ENCODE measurements at regions not wholly inside any gene's neighbourhood (a gene's known extent, or its start where the extent isn't known, plus 50 kb on each side); places are given as distances from the start of the nearest gene placed in this dataset.

GRCh38 chr9:31582561-31582960 is 801.9 kb upstream of the ACO1 start:
- Histone ChIP-seq H2BK12ac (ENCODE audit: low read length) (no peak overlapping the region), H3K23ac (ENCODE audit: low read length) (no peak overlapping the region), H3K36me3 (ENCODE audit: control insufficient read depth in 1 of 2, insufficient read depth in 2 of 2, low read length in 2 of 2) (no peaks in the 10 kb centered on the region), H3K4me1 (ENCODE audit: control insufficient read depth in 1 of 2, insufficient read depth in 2 of 2, low read length in 2 of 2) (no peaks in the 10 kb centered on the region), H3K79me1 (ENCODE audit: low read length) (no peaks in the 10 kb centered on the region), H4K8ac (ENCODE audit: low read depth, low read length) (no peak overlapping the region), H4K91ac (ENCODE audit: low read depth, low read length) (no peak overlapping the region), H3K4me2 (ENCODE audit: low read length) (no peak overlapping the region), H3K27me3 (ENCODE audit: insufficient read depth, low read length) (no peaks in the 10 kb centered on the region), H3K14ac (ENCODE audit: low read length) (no peak overlapping the region), H2BK120ac (ENCODE audit: insufficient read depth, low read length, poor library complexity) (no peak overlapping the region), H3K18ac (ENCODE audit: low read length) (no peak overlapping the region), H4K12ac (ENCODE audit: low read depth, low read length) (no peak overlapping the region), H2AK5ac (ENCODE audit: low read length) (no peak overlapping the region), H3K9ac (ENCODE audit: low read length) (no peak overlapping the region), H2BK5ac (ENCODE audit: low read depth, low read length, poor library complexity) (no peak overlapping the region), H2AFZ (ENCODE audit: insufficient read depth, low read length, poor library complexity) (no peak overlapping the region), H3K4ac (ENCODE audit: low read depth, low read length) (no peak overlapping the region), H3K4me3 (ENCODE audit: low read depth, low read length) (no peak overlapping the region), H3K9me3 (ENCODE audit: insufficient read depth, low read depth, low read length) (no peaks in the 10 kb centered on the region), H3K79me2 (ENCODE audit: control insufficient read depth, insufficient read depth, low read length, poor library complexity) (no peaks in the 10 kb centered on the region), H3K27ac (ENCODE audit: low read depth, low read length) (no peak overlapping the region)
- DNase-seq, result no peak

- Histone ChIP-seq H3K27me3 (ENCODE audit: insufficient read depth, low read length) (no peaks in the 10 kb centered on the region), H3K36me3 (ENCODE audit: control insufficient read depth in 1 of 2, insufficient read depth in 2 of 2, low read length in 2 of 2) (no peaks in the 10 kb centered on the region), H4K8ac (ENCODE audit: low read depth, low read length) (no peak overlapping the region), H2AK5ac (ENCODE audit: low read length) (no peak overlapping the region), H3K79me2 (ENCODE audit: control insufficient read depth, insufficient read depth, low read length, poor library complexity) (no peaks in the 10 kb centered on the region), H2BK12ac (ENCODE audit: low read length) (no peak overlapping the region), H3K4me3 (ENCODE audit: low read depth, low read length) (no peak overlapping the region), H3K4ac (ENCODE audit: low read depth, low read length) (no peak overlapping the region), H3K4me2 (ENCODE audit: low read length) (no peak overlapping the region), H3K27ac (ENCODE audit: low read depth, low read length) (no peak overlapping the region), H3K4me1 (ENCODE audit: control insufficient read depth in 1 of 2, insufficient read depth in 2 of 2, low read length in 2 of 2) (no peaks in the 10 kb centered on the region), H3K9me3 (ENCODE audit: insufficient read depth, low read depth, low read length) (no peaks in the 10 kb centered on the region), H4K91ac (ENCODE audit: low read depth, low read length) (no peak overlapping the region), H2BK120ac (ENCODE audit: insufficient read depth, low read length, poor library complexity) (no peak overlapping the region), H2BK5ac (ENCODE audit: low read depth, low read length, poor library complexity) (no peak overlapping the region), H3K18ac (ENCODE audit: low read length) (no peak overlapping the region), H3K9ac (ENCODE audit: low read length) (no peak overlapping the region), H3K23ac (ENCODE audit: low read length) (no peak overlapping the region), H4K12ac (ENCODE audit: low read depth, low read length) (no peak overlapping the region), H3K79me1 (ENCODE audit: low read length) (no peaks in the 10 kb centered on the region), H2AFZ (ENCODE audit: insufficient read depth, low read length, poor library complexity) (no peak overlapping the region), H3K14ac (ENCODE audit: low read length) (no peak overlapping the region)
- DNase-seq, result no peak
Measured at GRCh38 chr9:31585158-31585557, 799.3 kb upstream of the ACO1 start.

GRCh38 chr9:31587146-31587545 is 797.3 kb upstream of the ACO1 start:
- H3K4ac ChIP-seq (ENCODE audit: low read depth, low read length), result no peak overlapping the region
- no peak for DNase-seq
- H3K79me1 ChIP-seq (ENCODE audit: low read length), result no peaks in the 10 kb centered on the region
- H4K12ac ChIP-seq (ENCODE audit: low read depth, low read length), result no peak overlapping the region
- no peaks in the 10 kb centered on the region for H3K9me3 ChIP-seq (ENCODE audit: insufficient read depth, low read depth, low read length)
- no peak overlapping the region for H3K14ac ChIP-seq (ENCODE audit: low read length)
- no peaks in the 10 kb centered on the region for H3K79me2 ChIP-seq (ENCODE audit: control insufficient read depth, insufficient read depth, low read length, poor library complexity)
- WGBS (ENCODE audit: extremely low coverage, insufficient coverage, insufficient read length), result no CpG with 5 or more reads among the region's 3 CpGs
- no peak overlapping the region for H2AFZ ChIP-seq (ENCODE audit: insufficient read depth, low read length, poor library complexity)
- no peak overlapping the region for H3K27ac ChIP-seq (ENCODE audit: low read depth, low read length)
- no peak overlapping the region for H4K8ac ChIP-seq (ENCODE audit: low read depth, low read length)
- no peak overlapping the region for H2BK5ac ChIP-seq (ENCODE audit: low read depth, low read length, poor library complexity)
- H2AK5ac ChIP-seq (ENCODE audit: low read length), result no peak overlapping the region
- H3K18ac ChIP-seq (ENCODE audit: low read length), result no peak overlapping the region
- H3K4me2 ChIP-seq (ENCODE audit: low read length), result no peak overlapping the region
- no peak overlapping the region for H4K91ac ChIP-seq (ENCODE audit: low read depth, low read length)
- H3K27me3 ChIP-seq (ENCODE audit: insufficient read depth, low read length), result no peaks in the 10 kb centered on the region
- no peak overlapping the region for H2BK120ac ChIP-seq (ENCODE audit: insufficient read depth, low read length, poor library complexity)
- H3K4me3 ChIP-seq (ENCODE audit: low read depth, low read length), result no peak overlapping the region
- H2BK12ac ChIP-seq (ENCODE audit: low read length), result no peak overlapping the region
- no peaks in the 10 kb centered on the region for H3K4me1 ChIP-seq (ENCODE audit: control insufficient read depth in 1 of 2, insufficient read depth in 2 of 2, low read length in 2 of 2)
- H3K9ac ChIP-seq (ENCODE audit: low read length), result no peak overlapping the region
- no peak overlapping the region for H3K23ac ChIP-seq (ENCODE audit: low read length)
- H3K36me3 ChIP-seq (ENCODE audit: control insufficient read depth in 1 of 2, insufficient read depth in 2 of 2, low read length in 2 of 2), result no peaks in the 10 kb centered on the region

- no peak overlapping the region for H3K4me3 ChIP-seq (ENCODE audit: low read depth, low read length)
- H3K79me2 ChIP-seq (ENCODE audit: control insufficient read depth, insufficient read depth, low read length, poor library complexity), result no peaks in the 10 kb centered on the region
- H4K91ac ChIP-seq (ENCODE audit: low read depth, low read length), result no peak overlapping the region
- H2BK12ac ChIP-seq (ENCODE audit: low read length), result no peak overlapping the region
- H3K4me1 ChIP-seq (ENCODE audit: control insufficient read depth in 1 of 2, insufficient read depth in 2 of 2, low read length in 2 of 2), result no peaks in the 10 kb centered on the region
- no peaks in the 10 kb centered on the region for H3K27me3 ChIP-seq (ENCODE audit: insufficient read depth, low read length)
- no peaks in the 10 kb centered on the region for H3K79me1 ChIP-seq (ENCODE audit: low read length)
- no peak overlapping the region for H2AK5ac ChIP-seq (ENCODE audit: low read length)
- H4K12ac ChIP-seq (ENCODE audit: low read depth, low read length), result no peak overlapping the region
- no peak overlapping the region for H3K23ac ChIP-seq (ENCODE audit: low read length)
- H3K36me3 ChIP-seq (ENCODE audit: control insufficient read depth in 1 of 2, insufficient read depth in 2 of 2, low read length in 2 of 2), result no peaks in the 10 kb centered on the region
- H3K14ac ChIP-seq (ENCODE audit: low read length), result no peak overlapping the region
- H2BK5ac ChIP-seq (ENCODE audit: low read depth, low read length, poor library complexity), result no peak overlapping the region
- no peak overlapping the region for H4K8ac ChIP-seq (ENCODE audit: low read depth, low read length)
- no CpG with 5 or more reads among the region's 4 CpGs for WGBS (ENCODE audit: extremely low coverage, insufficient coverage, insufficient read length)
- H3K18ac ChIP-seq (ENCODE audit: low read length), result no peak overlapping the region
- no peak overlapping the region for H3K4ac ChIP-seq (ENCODE audit: low read depth, low read length)
- H3K9ac ChIP-seq (ENCODE audit: low read length), result no peak overlapping the region
- no peak overlapping the region for H2BK120ac ChIP-seq (ENCODE audit: insufficient read depth, low read length, poor library complexity)
- H2AFZ ChIP-seq (ENCODE audit: insufficient read depth, low read length, poor library complexity), result no peak overlapping the region
- H3K4me2 ChIP-seq (ENCODE audit: low read length), result no peak overlapping the region
- H3K27ac ChIP-seq (ENCODE audit: low read depth, low read length), result no peak overlapping the region
- no peak for DNase-seq
- H3K9me3 ChIP-seq (ENCODE audit: insufficient read depth, low read depth, low read length), result no peaks in the 10 kb centered on the region
Measured at GRCh38 chr9:31588006-31588405, 796.4 kb upstream of the ACO1 start.

GRCh38 chr9:31588756-31589155 is 795.7 kb upstream of the ACO1 start:
- no peak overlapping the region for H3K14ac ChIP-seq (ENCODE audit: low read length)
- no peak overlapping the region for H3K9ac ChIP-seq (ENCODE audit: low read length)
- H3K4me3 ChIP-seq (ENCODE audit: low read depth, low read length), result no peak overlapping the region
- H2AK5ac ChIP-seq (ENCODE audit: low read length), result no peak overlapping the region
- H3K23ac ChIP-seq (ENCODE audit: low read length), result no peak overlapping the region
- no peaks in the 10 kb centered on the region for H3K9me3 ChIP-seq (ENCODE audit: insufficient read depth, low read depth, low read length)
- H4K91ac ChIP-seq (ENCODE audit: low read depth, low read length), result no peak overlapping the region
- H2BK12ac ChIP-seq (ENCODE audit: low read length), result no peak overlapping the region
- no peak overlapping the region for H2BK5ac ChIP-seq (ENCODE audit: low read depth, low read length, poor library complexity)
- no peaks in the 10 kb centered on the region for H3K4me1 ChIP-seq (ENCODE audit: control insufficient read depth in 1 of 2, insufficient read depth in 2 of 2, low read length in 2 of 2)
- H3K79me1 ChIP-seq (ENCODE audit: low read length), result no peaks in the 10 kb centered on the region
- H3K79me2 ChIP-seq (ENCODE audit: control insufficient read depth, insufficient read depth, low read length, poor library complexity), result no peaks in the 10 kb centered on the region
- DNase-seq, result no peak
- no peak overlapping the region for H3K27ac ChIP-seq (ENCODE audit: low read depth, low read length)
- H3K4ac ChIP-seq (ENCODE audit: low read depth, low read length), result no peak overlapping the region
- H2AFZ ChIP-seq (ENCODE audit: insufficient read depth, low read length, poor library complexity), result no peak overlapping the region
- H3K27me3 ChIP-seq (ENCODE audit: insufficient read depth, low read length), result no peaks in the 10 kb centered on the region
- no peak overlapping the region for H3K4me2 ChIP-seq (ENCODE audit: low read length)
- H3K36me3 ChIP-seq (ENCODE audit: control insufficient read depth in 1 of 2, insufficient read depth in 2 of 2, low read length in 2 of 2), result no peaks in the 10 kb centered on the region
- H2BK120ac ChIP-seq (ENCODE audit: insufficient read depth, low read length, poor library complexity), result no peak overlapping the region
- no peak overlapping the region for H4K8ac ChIP-seq (ENCODE audit: low read depth, low read length)
- H3K18ac ChIP-seq (ENCODE audit: low read length), result no peak overlapping the region
- no peak overlapping the region for H4K12ac ChIP-seq (ENCODE audit: low read depth, low read length)
